HEK293 (cell line): ENCODE measurements at regions not wholly inside any gene's neighbourhood (a gene's known extent, or its start where the extent isn't known, plus 50 kb on each side); places are given as distances from the start of the nearest gene placed in this dataset.

Experiments
- CTCF ChIA-PET: fragments of 350-600 bp; formaldehyde crosslinking; extraction: SDS; loops from one replicate; lab custom pipeline; 2021; ENCODE audit warnings: antibody characterized with exemption; lab: Yijun Ruan, JAX
- POLR2A ChIA-PET: fragments of 300-600 bp; formaldehyde crosslinking; extraction: SDS; loops from one replicate; lab custom pipeline; 2020; ENCODE audit warnings: antibody characterized with exemption, inconsistent platforms; lab: Yijun Ruan, JAX
- H3K27ac ChIP-seq: fragments of 200-500 bp; sonication (Bioruptor generic); 2 replicates; pipeline ENCODE4 v1.5.1; 2014; ENCODE audit warnings: low read depth, low read length, control low read depth, inconsistent platforms; ENCODE audit errors: extremely low read depth
- H3K36me3 ChIP-seq, 2 experiments: fragments of 200-500 bp in 1 of 2; sonication (Bioruptor generic) in 1 of 2; 1 replicate in 1 of 2; 2 replicates in 1 of 2; pipeline ENCODE4 v1.5.1; 2014 to 2017; ENCODE audit warnings: inconsistent platforms in 2 of 2, low read length in 2 of 2; ENCODE audit not compliant: control insufficient read depth in 2 of 2, insufficient read depth in 1 of 2
- H3K4me1 ChIP-seq: fragments of 200-500 bp; sonication (Bioruptor generic); 2 replicates; pipeline ENCODE4 v1.5.1; 2014; ENCODE audit warnings: mild to moderate bottlenecking, low read length, inconsistent platforms; ENCODE audit not compliant: control insufficient read depth, insufficient read depth
- H3K4me3 ChIP-seq: 2 replicates; pipeline ENCODE4 v1.5.1; 2011; ENCODE audit warnings: low read depth, mild to moderate bottlenecking, control low read depth, low read length, moderate library complexity
- H3K9me3 ChIP-seq: fragments of 200-500 bp; sonication (Bioruptor generic); 2 replicates; pipeline ENCODE4 v1.5.1; 2014; ENCODE audit warnings: low read depth, low read length, inconsistent platforms; ENCODE audit not compliant: control insufficient read depth, insufficient read depth
- BCL11B ChIP-seq: fragments of 450-650 bp; formaldehyde crosslinking; IDR thresholded peaks from 2 replicates; pipeline ENCODE4 v1.5.1; 2016; ENCODE audit warnings: low read depth, missing biosample characterization, missing genetic modification characterization
- GLIS1 ChIP-seq: fragments of 450-650 bp; formaldehyde crosslinking; IDR thresholded peaks from 2 replicates; pipeline ENCODE4 v1.5.1; 2016; ENCODE audit warnings: missing biosample characterization, missing genetic modification characterization
- KLF17 ChIP-seq: fragments of 450-650 bp; formaldehyde crosslinking; IDR thresholded peaks from 2 replicates; pipeline ENCODE4 v1.5.1; 2016; ENCODE audit warnings: missing biosample characterization, missing genetic modification characterization
- KLF7 ChIP-seq: fragments of 450-650 bp; formaldehyde crosslinking; IDR thresholded peaks from 2 replicates; pipeline ENCODE4 v1.5.1; 2016; ENCODE audit warnings: missing biosample characterization, missing genetic modification characterization, borderline replicate concordance
- OSR2 ChIP-seq: fragments of 450-650 bp; formaldehyde crosslinking; IDR thresholded peaks from 2 replicates; pipeline ENCODE4 v1.5.1; 2016; ENCODE audit warnings: missing biosample characterization, missing genetic modification characterization
- OVOL3 ChIP-seq: fragments of 450-650 bp; formaldehyde crosslinking; IDR thresholded peaks from 2 replicates; pipeline ENCODE4 v1.5.1; 2016; ENCODE audit warnings: missing biosample characterization, missing genetic modification characterization
- RBAK ChIP-seq: fragments of 450-650 bp; formaldehyde crosslinking; IDR thresholded peaks from 2 replicates; pipeline ENCODE4 v1.5.1; 2016; ENCODE audit warnings: missing biosample characterization, missing genetic modification characterization
- REPIN1 ChIP-seq: fragments of 450-650 bp; formaldehyde crosslinking; IDR thresholded peaks from 2 replicates; pipeline ENCODE4 v1.5.1; 2017; ENCODE audit warnings: missing biosample characterization, missing genetic modification characterization, low read depth
- SALL2 ChIP-seq: fragments of 450-650 bp; formaldehyde crosslinking; IDR thresholded peaks from 2 replicates; pipeline ENCODE4 v1.5.0; 2017; ENCODE audit warnings: missing biosample characterization, mild to moderate bottlenecking, missing genetic modification characterization, borderline replicate concordance
- WT1 ChIP-seq: fragments of 450-650 bp; formaldehyde crosslinking; IDR thresholded peaks from 2 replicates; pipeline ENCODE4 v1.5.1; 2016; ENCODE audit warnings: missing biosample characterization, missing genetic modification characterization
- ZBTB20 ChIP-seq: fragments of 450-650 bp; formaldehyde crosslinking; IDR thresholded peaks from 2 replicates; pipeline ENCODE4 v1.5.1; 2016; ENCODE audit warnings: missing biosample characterization, missing genetic modification characterization
- ZFP41 ChIP-seq: fragments of 450-650 bp; formaldehyde crosslinking; IDR thresholded peaks from 2 replicates; pipeline ENCODE4 v1.5.1; 2016; ENCODE audit warnings: missing biosample characterization, missing genetic modification characterization, borderline replicate concordance
- ZNF132 ChIP-seq: fragments of 450-650 bp; formaldehyde crosslinking; IDR thresholded peaks from 2 replicates; pipeline ENCODE4 v1.5.1; 2017; ENCODE audit warnings: missing biosample characterization, missing genetic modification characterization, borderline replicate concordance
- ZNF140 ChIP-seq: fragments of 450-650 bp; formaldehyde crosslinking; IDR thresholded peaks from 2 replicates; pipeline ENCODE4 v1.5.1; 2016; ENCODE audit warnings: missing biosample characterization, missing genetic modification characterization
- ZNF16 ChIP-seq: fragments of 450-650 bp; formaldehyde crosslinking; IDR thresholded peaks from 2 replicates; pipeline ENCODE4 v1.5.1; 2016; ENCODE audit warnings: low read depth, missing biosample characterization, missing genetic modification characterization
- ZNF184 ChIP-seq: fragments of 450-650 bp; IDR thresholded peaks from 2 replicates; pipeline ENCODE4 v1.5.1; 2018; ENCODE audit warnings: missing biosample characterization, mild to moderate bottlenecking, missing genetic modification characterization
- ZNF202 ChIP-seq: fragments of 450-650 bp; formaldehyde crosslinking; IDR thresholded peaks from 2 replicates; pipeline ENCODE4 v1.5.1; 2016; ENCODE audit warnings: missing biosample characterization, missing genetic modification characterization, borderline replicate concordance
- ZNF362 ChIP-seq: fragments of 450-650 bp; formaldehyde crosslinking; IDR thresholded peaks from 2 replicates; pipeline ENCODE4 v1.5.1; 2016; ENCODE audit warnings: missing biosample characterization, missing genetic modification characterization
- ZNF391 ChIP-seq: fragments of 450-650 bp; formaldehyde crosslinking; IDR thresholded peaks from 2 replicates; pipeline ENCODE4 v1.5.1; 2016; ENCODE audit warnings: low read depth, missing biosample characterization, missing genetic modification characterization, borderline replicate concordance
- ZNF433 ChIP-seq: fragments of 450-650 bp; formaldehyde crosslinking; IDR thresholded peaks from 2 replicates; pipeline ENCODE4 v1.5.1; 2016; ENCODE audit warnings: missing biosample characterization, missing genetic modification characterization, low read depth
- ZNF501 ChIP-seq: fragments of 450-650 bp; formaldehyde crosslinking; IDR thresholded peaks from 2 replicates; pipeline ENCODE4 v1.5.1; 2016; ENCODE audit warnings: missing biosample characterization, missing genetic modification characterization
- ZNF791 ChIP-seq: fragments of 450-650 bp; formaldehyde crosslinking; IDR thresholded peaks from 2 replicates; pipeline ENCODE4 v1.5.1; 2016; ENCODE audit warnings: missing biosample characterization, missing genetic modification characterization
- TF ChIP-seq, protein P1 (sequence below): fragments of 450-650 bp; formaldehyde crosslinking; conservative IDR thresholded peaks from 2 replicates; pipeline ENCODE4 v1.5.1; 2016; ENCODE audit warnings: low read depth, missing biosample characterization, missing genetic modification characterization
- TF ChIP-seq, protein P2 (sequence below): fragments of 450-650 bp; formaldehyde crosslinking; IDR thresholded peaks from 2 replicates; pipeline ENCODE4 v1.5.1; 2016; ENCODE audit warnings: missing biosample characterization, missing genetic modification characterization
- TF ChIP-seq, protein P3 (sequence below): fragments of 450-650 bp; formaldehyde crosslinking; IDR thresholded peaks from 2 replicates; pipeline ENCODE4 v1.5.1; 2016; ENCODE audit warnings: missing biosample characterization, missing genetic modification characterization
- TF ChIP-seq, protein P4 (sequence below): fragments of 450-650 bp; formaldehyde crosslinking; IDR thresholded peaks from 2 replicates; pipeline ENCODE4 v1.5.1; 2016; ENCODE audit warnings: missing biosample characterization, missing genetic modification characterization

GRCh38 chr14:22220427-22220826 lies 368.6 kb downstream of the DAD1 start (continued):
- TF ChIP-seq, protein P1, sequence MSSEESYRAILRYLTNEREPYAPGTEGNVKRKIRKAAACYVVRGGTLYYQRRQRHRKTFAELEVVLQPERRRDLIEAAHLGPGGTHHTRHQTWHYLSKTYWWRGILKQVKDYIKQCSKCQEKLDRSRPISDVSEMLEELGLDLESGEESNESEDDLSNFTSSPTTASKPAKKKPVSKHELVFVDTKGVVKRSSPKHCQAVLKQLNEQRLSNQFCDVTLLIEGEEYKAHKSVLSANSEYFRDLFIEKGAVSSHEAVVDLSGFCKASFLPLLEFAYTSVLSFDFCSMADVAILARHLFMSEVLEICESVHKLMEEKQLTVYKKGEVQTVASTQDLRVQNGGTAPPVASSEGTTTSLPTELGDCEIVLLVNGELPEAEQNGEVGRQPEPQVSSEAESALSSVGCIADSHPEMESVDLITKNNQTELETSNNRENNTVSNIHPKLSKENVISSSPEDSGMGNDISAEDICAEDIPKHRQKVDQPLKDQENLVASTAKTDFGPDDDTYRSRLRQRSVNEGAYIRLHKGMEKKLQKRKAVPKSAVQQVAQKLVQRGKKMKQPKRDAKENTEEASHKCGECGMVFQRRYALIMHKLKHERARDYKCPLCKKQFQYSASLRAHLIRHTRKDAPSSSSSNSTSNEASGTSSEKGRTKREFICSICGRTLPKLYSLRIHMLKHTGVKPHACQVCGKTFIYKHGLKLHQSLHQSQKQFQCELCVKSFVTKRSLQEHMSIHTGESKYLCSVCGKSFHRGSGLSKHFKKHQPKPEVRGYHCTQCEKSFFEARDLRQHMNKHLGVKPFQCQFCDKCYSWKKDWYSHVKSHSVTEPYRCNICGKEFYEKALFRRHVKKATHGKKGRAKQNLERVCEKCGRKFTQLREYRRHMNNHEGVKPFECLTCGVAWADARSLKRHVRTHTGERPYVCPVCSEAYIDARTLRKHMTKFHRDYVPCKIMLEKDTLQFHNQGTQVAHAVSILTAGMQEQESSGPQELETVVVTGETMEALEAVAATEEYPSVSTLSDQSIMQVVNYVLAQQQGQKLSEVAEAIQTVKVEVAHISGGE: no peak
- TF ChIP-seq REPIN1 (tag by site-specific recombination): no peak
- no peak for TF ChIP-seq ZNF132 (tag by site-specific recombination)
- no peak for TF ChIP-seq ZFP41
- TF ChIP-seq KLF7 (tag by site-specific recombination): no peak
- no peak for TF ChIP-seq BCL11B
- no peak for TF ChIP-seq OSR2 (tag by site-specific recombination)
- TF ChIP-seq ZNF433 (tag by site-specific recombination): no peak

DNA sequence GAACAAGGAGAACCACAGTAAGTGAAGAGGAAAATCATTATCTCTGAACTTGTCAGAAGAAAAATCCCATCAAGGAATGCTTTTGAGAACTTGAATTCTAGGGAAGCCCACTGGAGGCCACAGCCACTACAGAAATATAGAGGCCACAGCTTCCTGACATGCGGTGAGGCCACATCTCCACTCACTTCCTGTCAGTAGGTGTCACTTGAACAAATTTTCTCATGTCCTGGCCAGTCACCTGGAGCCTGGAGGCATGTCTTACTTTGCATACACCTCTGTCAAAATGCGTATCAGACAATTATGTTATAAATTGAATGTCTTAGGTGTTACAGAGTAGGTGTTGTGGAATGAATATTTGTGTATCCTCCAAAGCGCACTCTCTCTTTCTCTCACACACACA lies 370.3 kb downstream of the DAD1 start:
- ChIA-PET POLR2A (no interaction called here), CTCF (interaction anchor here (1.0 to 3.7 kb wide), 3 partner anchors 17 to 162 kb away, joined by 3 to 26 read pairs (median 5); no protein-coding TSS in a partner anchor)
- Histone ChIP-seq H3K9me3 (no peaks in the 10 kb centered on the region), H3K4me3 (no peak overlapping the region), H3K36me3 (no peaks in the 10 kb centered on the region), H3K4me1 (no peaks in the 10 kb centered on the region), H3K27ac (no peak overlapping the region)
- no peak for TF ChIP-seq OVOL3 (tag by site-specific recombination)
- no peak for TF ChIP-seq ZNF362 (tag by site-specific recombination)
- no peak for TF ChIP-seq GLIS1 (tag by site-specific recombination)
- TF ChIP-seq ZNF791 (tag by site-specific recombination): no peak
- TF ChIP-seq, protein P2, sequence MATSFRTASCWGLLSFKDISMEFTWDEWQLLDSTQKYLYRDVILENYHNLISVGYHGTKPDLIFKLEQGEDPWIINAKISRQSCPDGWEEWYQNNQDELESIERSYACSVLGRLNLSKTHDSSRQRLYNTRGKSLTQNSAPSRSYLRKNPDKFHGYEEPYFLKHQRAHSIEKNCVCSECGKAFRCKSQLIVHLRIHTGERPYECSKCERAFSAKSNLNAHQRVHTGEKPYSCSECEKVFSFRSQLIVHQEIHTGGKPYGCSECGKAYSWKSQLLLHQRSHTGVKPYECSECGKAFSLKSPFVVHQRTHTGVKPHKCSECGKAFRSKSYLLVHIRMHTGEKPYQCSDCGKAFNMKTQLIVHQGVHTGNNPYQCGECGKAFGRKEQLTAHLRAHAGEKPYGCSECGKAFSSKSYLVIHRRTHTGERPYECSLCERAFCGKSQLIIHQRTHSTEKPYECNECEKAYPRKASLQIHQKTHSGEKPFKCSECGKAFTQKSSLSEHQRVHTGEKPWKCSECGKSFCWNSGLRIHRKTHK: no peak
- TF ChIP-seq ZNF16 (tag by site-specific recombination): no peak
- no peak for TF ChIP-seq ZNF501 (tag by site-specific recombination)
- TF ChIP-seq RBAK: no peak
- no peak for TF ChIP-seq KLF17 (tag by site-specific recombination)
- no peak for TF ChIP-seq ZNF202 (tag by site-specific recombination)
- TF ChIP-seq ZNF184: no peak
- no peak for TF ChIP-seq SALL2
- TF ChIP-seq, protein P3, sequence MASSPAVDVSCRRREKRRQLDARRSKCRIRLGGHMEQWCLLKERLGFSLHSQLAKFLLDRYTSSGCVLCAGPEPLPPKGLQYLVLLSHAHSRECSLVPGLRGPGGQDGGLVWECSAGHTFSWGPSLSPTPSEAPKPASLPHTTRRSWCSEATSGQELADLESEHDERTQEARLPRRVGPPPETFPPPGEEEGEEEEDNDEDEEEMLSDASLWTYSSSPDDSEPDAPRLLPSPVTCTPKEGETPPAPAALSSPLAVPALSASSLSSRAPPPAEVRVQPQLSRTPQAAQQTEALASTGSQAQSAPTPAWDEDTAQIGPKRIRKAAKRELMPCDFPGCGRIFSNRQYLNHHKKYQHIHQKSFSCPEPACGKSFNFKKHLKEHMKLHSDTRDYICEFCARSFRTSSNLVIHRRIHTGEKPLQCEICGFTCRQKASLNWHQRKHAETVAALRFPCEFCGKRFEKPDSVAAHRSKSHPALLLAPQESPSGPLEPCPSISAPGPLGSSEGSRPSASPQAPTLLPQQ: no peak
- no peak for TF ChIP-seq WT1 (tag by site-specific recombination)
- no peak for TF ChIP-seq ZNF391 (tag by site-specific recombination)
- TF ChIP-seq, protein P4, sequence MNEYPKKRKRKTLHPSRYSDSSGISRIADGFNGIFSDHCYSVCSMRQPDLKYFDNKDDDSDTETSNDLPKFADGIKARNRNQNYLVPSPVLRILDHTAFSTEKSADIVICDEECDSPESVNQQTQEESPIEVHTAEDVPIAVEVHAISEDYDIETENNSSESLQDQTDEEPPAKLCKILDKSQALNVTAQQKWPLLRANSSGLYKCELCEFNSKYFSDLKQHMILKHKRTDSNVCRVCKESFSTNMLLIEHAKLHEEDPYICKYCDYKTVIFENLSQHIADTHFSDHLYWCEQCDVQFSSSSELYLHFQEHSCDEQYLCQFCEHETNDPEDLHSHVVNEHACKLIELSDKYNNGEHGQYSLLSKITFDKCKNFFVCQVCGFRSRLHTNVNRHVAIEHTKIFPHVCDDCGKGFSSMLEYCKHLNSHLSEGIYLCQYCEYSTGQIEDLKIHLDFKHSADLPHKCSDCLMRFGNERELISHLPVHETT (tag by site-specific recombination): no peak
- TF ChIP-seq ZBTB20 (tag by site-specific recombination): no peak
- TF ChIP-seq ZNF140: no peak
